ENCODE measurements at regions not wholly inside any gene's neighbourhood (a gene's known extent, or its start where the extent isn't known, plus 50 kb on each side); places are given as distances from the start of the nearest gene placed in this dataset.
"Not testable (repeated sequence)": the region's sequence is repeated elsewhere in the genome, so short reads cannot be mapped to it uniquely, and the experiment has no call there.

DNA sequence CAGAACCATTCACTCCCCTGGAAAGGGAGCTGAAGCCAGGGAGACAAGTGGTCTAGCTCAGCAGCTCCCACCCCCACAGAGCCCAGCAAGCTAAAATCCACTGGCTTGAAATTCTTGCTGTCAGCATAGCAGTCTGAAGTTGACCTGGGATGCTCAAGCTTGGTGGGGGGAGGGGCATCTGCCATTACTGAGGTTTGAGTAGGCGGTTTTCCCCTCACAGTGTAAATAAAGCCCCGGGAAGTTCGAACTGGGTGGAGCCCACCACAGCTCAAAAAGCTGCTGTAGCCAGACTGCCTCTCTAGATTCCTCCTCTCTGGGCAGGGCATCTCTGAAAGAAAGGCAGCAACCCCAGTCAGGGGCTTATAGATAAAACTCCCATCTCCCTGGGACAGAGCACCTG, 171.3 kb upstream of the E2F8 start:
- H3K9me3 ChIP-seq (ENCODE audit: control insufficient read depth, insufficient read depth, low read length); H3K27me3 ChIP-seq (ENCODE audit: control insufficient read depth, insufficient read depth, low read length); H3K36me3 ChIP-seq (ENCODE audit: control insufficient read depth, insufficient read depth, low read length); H3K4me1 ChIP-seq (ENCODE audit: control insufficient read depth, insufficient read depth, low read length); H3K4me3 ChIP-seq (ENCODE audit: low read length); H3K27ac ChIP-seq (ENCODE audit: low read length); DNase-seq (ENCODE audit: low read depth, low spot score): not testable (repeated sequence)
- no CpG with 5 or more reads among the region's 3 CpGs for WGBS (ENCODE audit: insufficient coverage, insufficient read length)

DNA sequence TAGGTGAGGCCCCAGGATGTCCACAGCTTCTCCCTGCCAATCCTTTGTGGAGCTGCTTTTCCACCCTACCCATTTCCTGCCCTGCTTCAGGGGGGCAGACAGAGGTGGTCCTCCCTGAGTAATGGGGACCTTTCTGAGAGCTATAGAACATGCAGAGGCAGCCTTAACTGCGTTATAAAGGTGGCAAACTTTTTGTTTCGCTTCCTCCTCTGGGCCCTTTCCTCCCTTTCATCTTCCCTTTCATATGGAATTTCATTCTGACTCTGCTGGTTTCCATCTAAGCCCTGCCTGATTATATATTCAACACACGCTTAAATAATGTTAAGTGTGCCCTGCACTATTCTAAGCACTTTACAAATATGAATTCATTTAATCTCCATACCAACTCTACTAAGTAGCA, 169.3 kb upstream of the E2F8 start:
- Histone ChIP-seq H3K27me3 (ENCODE audit: control insufficient read depth, insufficient read depth, low read length) (no peaks in the 10 kb centered on the region), H3K4me1 (ENCODE audit: control insufficient read depth, insufficient read depth, low read length) (0 out of 2 replicates have a peak, but pooled peaks cover 1% of the 10 kb centered on the region), H3K4me3 (ENCODE audit: low read length) (no peak overlapping the region), H3K9me3 (ENCODE audit: control insufficient read depth, insufficient read depth, low read length) (no peaks in the 10 kb centered on the region), H3K36me3 (ENCODE audit: control insufficient read depth, insufficient read depth, low read length) (no peaks in the 10 kb centered on the region), H3K27ac (ENCODE audit: low read length) (no peak overlapping the region)
- WGBS (ENCODE audit: insufficient coverage, insufficient read length) = no CpG with 5 or more reads among the region's 3 CpGs
- no peak for DNase-seq (ENCODE audit: low read depth, low spot score)

DNA sequence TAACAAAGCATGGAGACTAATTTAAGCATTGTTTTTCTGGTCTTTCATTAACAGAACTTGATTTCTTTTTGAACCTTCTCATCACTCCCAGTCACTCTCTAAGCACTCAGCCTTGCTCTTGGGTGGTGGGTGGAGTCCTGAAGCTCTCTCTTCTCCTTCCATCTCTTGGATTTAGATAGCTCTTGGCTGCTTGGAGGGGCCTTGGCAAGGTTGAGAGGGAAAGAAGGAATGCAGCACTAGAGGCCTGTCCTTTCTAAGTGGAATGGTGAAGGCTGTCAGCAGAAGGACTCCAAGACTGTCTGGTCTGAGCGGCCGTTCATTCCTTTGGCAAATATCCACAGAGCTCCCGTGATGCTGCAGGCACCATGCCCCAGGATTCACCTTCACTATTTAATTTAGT, 168.6 kb upstream of the E2F8 start:
- WGBS (ENCODE audit: insufficient coverage, insufficient read length) = no CpG with 5 or more reads among the region's 3 CpGs
- no peaks in the 10 kb centered on the region for H3K27me3 ChIP-seq (ENCODE audit: control insufficient read depth, insufficient read depth, low read length)
- no peak overlapping the region for H3K27ac ChIP-seq (ENCODE audit: low read length)
- H3K9me3 ChIP-seq (ENCODE audit: control insufficient read depth, insufficient read depth, low read length) = no peaks in the 10 kb centered on the region
- H3K36me3 ChIP-seq (ENCODE audit: control insufficient read depth, insufficient read depth, low read length) = no peaks in the 10 kb centered on the region
- H3K4me3 ChIP-seq (ENCODE audit: low read length) = no peak overlapping the region
- no peak for DNase-seq (ENCODE audit: low read depth, low spot score)
- H3K4me1 ChIP-seq (ENCODE audit: control insufficient read depth, insufficient read depth, low read length) = 0 out of 2 replicates have a peak, but pooled peaks cover 1% of the 10 kb centered on the region

DNA sequence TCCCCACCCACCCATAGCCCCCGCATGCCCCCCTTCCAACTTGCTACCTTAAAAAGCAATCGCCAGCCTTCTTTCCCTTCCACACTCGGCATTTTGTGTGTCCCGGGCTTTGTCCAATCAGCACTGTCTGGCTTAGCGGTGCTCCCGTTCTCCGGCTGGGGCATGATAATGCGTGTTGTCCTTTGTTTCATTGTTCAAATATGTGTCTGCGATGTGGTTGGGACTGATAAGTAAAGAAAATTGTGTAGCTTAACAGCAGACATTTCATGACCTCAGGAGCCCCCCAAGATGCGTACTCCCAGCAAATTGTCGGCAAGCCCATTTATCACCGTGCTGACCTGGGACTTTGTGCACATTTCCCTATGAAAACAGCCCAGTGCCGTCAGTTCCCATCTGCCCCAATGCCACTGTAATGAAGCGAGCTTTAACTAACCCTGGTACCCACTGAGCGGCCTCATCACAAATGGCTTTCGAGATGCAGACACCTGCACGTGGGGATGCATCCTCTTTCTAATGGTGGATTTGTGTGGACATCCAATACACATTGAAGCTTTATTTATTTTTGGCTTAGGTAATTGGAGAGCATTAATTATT, 167.0 kb upstream of the E2F8 start:
- WGBS (ENCODE audit: insufficient coverage, insufficient read length) = no CpG with 5 or more reads among the region's 17 CpGs
- Histone ChIP-seq H3K4me1 (ENCODE audit: control insufficient read depth, insufficient read depth, low read length) (0 out of 2 replicates have a peak, but pooled peaks cover 1% of the 10 kb centered on the region), H3K27me3 (ENCODE audit: control insufficient read depth, insufficient read depth, low read length) (no peaks in the 10 kb centered on the region), H3K9me3 (ENCODE audit: control insufficient read depth, insufficient read depth, low read length) (no peaks in the 10 kb centered on the region), H3K27ac (ENCODE audit: low read length) (no peak overlapping the region), H3K36me3 (ENCODE audit: control insufficient read depth, insufficient read depth, low read length) (no peaks in the 10 kb centered on the region), H3K4me3 (ENCODE audit: low read length) (no peak overlapping the region)
- DNase-seq (ENCODE audit: low read depth, low spot score) = no peak

DNA sequence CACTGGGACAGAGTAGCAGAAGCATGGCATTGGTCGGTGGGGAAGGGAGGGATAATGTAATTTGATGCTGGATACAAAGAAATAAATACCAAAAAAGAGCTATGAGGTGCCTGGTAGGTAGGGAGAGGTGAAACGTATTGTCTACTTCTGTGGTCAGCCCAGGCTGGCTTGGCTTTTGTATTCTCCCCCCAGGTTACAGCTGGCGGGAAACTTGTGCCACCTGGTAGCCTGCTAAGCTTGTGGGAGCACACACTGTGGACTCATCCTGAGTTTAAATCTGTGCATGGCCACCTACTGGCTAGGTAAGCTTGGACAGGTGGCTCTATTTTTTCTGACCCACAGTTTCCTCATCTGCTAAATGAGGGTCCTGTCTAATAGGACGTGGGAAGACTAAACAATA, 165.2 kb upstream of the E2F8 start:
- Histone ChIP-seq H3K27ac (ENCODE audit: low read length) (no peak overlapping the region), H3K4me3 (ENCODE audit: low read length) (no peak overlapping the region), H3K9me3 (ENCODE audit: control insufficient read depth, insufficient read depth, low read length) (no peaks in the 10 kb centered on the region), H3K4me1 (ENCODE audit: control insufficient read depth, insufficient read depth, low read length) (0 out of 2 replicates have a peak, but pooled peaks cover 1% of the 10 kb centered on the region), H3K27me3 (ENCODE audit: control insufficient read depth, insufficient read depth, low read length) (no peaks in the 10 kb centered on the region), H3K36me3 (ENCODE audit: control insufficient read depth, insufficient read depth, low read length) (no peaks in the 10 kb centered on the region)
- no peak for DNase-seq (ENCODE audit: low read depth, low spot score)
- WGBS (ENCODE audit: insufficient coverage, insufficient read length) = no CpG with 5 or more reads among the region's 4 CpGs

DNA sequence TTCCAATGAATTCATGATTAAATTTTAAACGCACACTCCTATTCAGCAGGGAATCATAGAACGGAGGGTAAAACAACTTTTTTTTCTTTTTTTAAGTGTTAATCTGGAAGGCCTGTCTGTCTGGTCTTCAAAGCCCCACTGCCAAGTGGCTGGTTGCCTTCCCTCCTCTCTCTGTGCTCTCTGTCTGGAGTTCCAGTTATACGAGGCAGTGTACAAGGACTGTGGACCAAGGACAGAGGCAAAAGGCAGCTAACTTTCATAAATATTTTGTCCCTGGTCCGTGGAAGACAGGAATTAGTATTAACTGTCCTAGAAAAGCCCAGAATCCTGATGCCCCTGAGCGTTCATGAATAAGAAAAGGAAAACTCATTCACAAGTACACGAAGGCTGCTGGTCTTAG, 164.0 kb upstream of the E2F8 start:
- H3K9me3 ChIP-seq (ENCODE audit: control insufficient read depth, insufficient read depth, low read length) = no peaks in the 10 kb centered on the region
- H3K27ac ChIP-seq (ENCODE audit: low read length) = no peak overlapping the region
- H3K4me1 ChIP-seq (ENCODE audit: control insufficient read depth, insufficient read depth, low read length) = no peaks in the 10 kb centered on the region

DNA sequence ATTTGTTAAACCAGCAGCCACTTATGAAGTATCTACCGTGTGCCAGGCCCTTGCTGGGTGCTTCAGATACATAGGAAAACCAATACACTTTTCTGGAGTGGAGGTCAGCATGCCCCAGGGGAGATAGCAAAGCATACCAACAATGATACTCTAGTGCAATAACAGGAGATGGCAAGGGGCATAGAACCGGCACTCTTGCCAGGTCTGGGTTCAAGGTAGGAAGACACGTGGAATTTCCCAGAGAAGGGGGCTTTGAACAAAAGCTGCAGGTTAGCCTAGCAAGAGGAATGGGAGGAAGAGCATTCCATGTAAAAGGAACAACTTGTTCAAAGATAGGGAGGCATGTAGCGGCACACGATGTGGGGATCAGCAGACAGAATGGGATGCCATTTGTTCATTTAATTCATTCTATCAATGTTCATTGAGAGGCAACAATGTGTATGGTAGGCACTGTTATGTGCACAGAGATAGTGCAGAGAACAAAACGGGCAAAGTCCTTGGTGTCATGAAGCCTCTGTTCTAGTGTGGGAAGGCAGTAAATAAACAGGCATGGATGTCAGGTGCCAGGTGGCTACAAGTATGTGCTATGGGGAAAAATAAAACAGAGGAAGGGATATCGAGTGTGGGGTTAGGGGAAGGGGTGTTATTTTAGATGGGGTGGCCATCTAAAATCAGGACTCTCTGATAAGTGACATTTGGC, 162.6 kb upstream of the E2F8 start:
- Histone ChIP-seq H3K4me3 (ENCODE audit: low read length) (no peak overlapping the region), H3K9me3 (ENCODE audit: control insufficient read depth, insufficient read depth, low read length) (no peaks in the 10 kb centered on the region), H3K4me1 (ENCODE audit: control insufficient read depth, insufficient read depth, low read length) (no peaks in the 10 kb centered on the region), H3K27me3 (ENCODE audit: control insufficient read depth, insufficient read depth, low read length) (no peaks in the 10 kb centered on the region), H3K27ac (ENCODE audit: low read length) (no peak overlapping the region), H3K36me3 (ENCODE audit: control insufficient read depth, insufficient read depth, low read length) (no peaks in the 10 kb centered on the region)
- no peak for DNase-seq (ENCODE audit: low read depth, low spot score)
- WGBS (ENCODE audit: insufficient coverage, insufficient read length) = 100% methylated on average over 1 of the region's 7 CpGs

More for the DNA sequence above, 164.0 kb upstream of the E2F8 start:
- no peaks in the 10 kb centered on the region for H3K36me3 ChIP-seq (ENCODE audit: control insufficient read depth, insufficient read depth, low read length)
- no peak overlapping the region for H3K4me3 ChIP-seq (ENCODE audit: low read length)
- no CpG with 5 or more reads among the region's 6 CpGs for WGBS (ENCODE audit: insufficient coverage, insufficient read length)
- no peak for DNase-seq (ENCODE audit: low read depth, low spot score)
- no peaks in the 10 kb centered on the region for H3K27me3 ChIP-seq (ENCODE audit: control insufficient read depth, insufficient read depth, low read length)

DNA sequence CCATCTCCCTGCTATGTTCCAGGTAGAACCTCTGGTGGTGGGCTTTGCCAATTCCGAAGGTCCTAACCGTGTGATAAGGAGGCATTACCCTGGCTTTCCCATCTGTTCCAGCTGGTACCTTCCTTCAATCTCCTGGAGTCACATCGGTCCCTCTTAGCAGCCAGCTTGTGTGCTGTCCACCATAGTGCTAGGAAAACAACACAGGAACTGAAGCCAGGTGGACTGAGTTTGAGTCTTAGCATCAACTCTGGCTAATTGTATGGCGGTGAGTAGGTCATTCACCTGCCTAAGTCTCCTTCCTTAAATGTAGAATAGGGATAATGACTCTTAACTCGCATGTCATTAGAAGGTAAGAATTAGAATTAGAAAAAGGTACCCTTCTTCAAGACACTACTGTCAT, 159.6 kb upstream of the E2F8 start:
- H3K4me1 ChIP-seq (ENCODE audit: control insufficient read depth, insufficient read depth, low read length) = peaks cover 2% of the 10 kb centered on the region

DNA sequence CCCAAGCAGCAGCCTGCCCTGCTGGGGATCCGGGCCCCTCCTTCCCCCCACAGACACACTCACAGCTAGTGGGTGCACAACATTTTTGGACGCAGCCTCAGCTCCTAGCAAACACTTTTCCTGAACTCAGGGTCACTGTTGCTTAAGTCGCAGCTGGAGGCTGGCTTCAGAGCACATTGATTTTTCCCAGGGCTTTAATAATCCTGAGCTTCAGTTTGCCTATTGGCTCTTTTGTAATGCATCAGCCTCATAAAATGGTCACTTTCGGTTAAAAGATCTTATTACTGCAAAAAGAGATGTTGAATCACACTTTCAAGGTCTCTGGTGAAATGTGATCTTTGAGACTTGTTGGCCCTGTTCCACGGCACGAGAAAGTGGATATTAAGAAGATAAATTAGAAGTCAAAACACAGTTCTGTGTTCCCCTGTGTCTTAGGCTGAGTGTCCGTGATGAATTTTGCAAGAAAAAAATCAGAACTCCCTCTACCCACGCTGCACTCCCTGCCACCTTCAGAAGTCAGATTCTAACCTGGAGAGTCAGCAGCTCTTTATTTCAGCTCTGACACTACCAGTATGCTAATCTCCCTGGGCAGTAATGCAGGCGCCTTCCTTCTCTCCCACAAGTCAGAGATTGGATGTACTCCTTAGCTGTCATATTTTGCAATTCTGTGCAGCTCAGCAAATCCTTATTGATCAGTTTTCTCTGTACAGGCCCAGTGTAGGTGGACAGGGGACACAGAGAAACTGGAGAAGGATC, 158.2 kb upstream of the E2F8 start:
- H3K4me3 ChIP-seq (ENCODE audit: low read length) = no peak overlapping the region
- no peak for DNase-seq (ENCODE audit: low read depth, low spot score)
- H3K27ac ChIP-seq (ENCODE audit: low read length) = no peak overlapping the region
- no peaks in the 10 kb centered on the region for H3K27me3 ChIP-seq (ENCODE audit: control insufficient read depth, insufficient read depth, low read length)
- no peaks in the 10 kb centered on the region for H3K36me3 ChIP-seq (ENCODE audit: control insufficient read depth, insufficient read depth, low read length)
- no CpG with 5 or more reads among the region's 9 CpGs for WGBS (ENCODE audit: insufficient coverage, insufficient read length)
- H3K4me1 ChIP-seq (ENCODE audit: control insufficient read depth, insufficient read depth, low read length) = peaks cover 4% of the 10 kb centered on the region
- H3K9me3 ChIP-seq (ENCODE audit: control insufficient read depth, insufficient read depth, low read length) = no peaks in the 10 kb centered on the region

More for the DNA sequence above, 159.6 kb upstream of the E2F8 start:
- H3K36me3 ChIP-seq (ENCODE audit: control insufficient read depth, insufficient read depth, low read length) = no peaks in the 10 kb centered on the region
- no peak for DNase-seq (ENCODE audit: low read depth, low spot score)
- no peaks in the 10 kb centered on the region for H3K9me3 ChIP-seq (ENCODE audit: control insufficient read depth, insufficient read depth, low read length)
- H3K27ac ChIP-seq (ENCODE audit: low read length) = no peak overlapping the region
- no peak overlapping the region for H3K4me3 ChIP-seq (ENCODE audit: low read length)
- H3K27me3 ChIP-seq (ENCODE audit: control insufficient read depth, insufficient read depth, low read length) = no peaks in the 10 kb centered on the region
- no CpG with 5 or more reads among the region's 5 CpGs for WGBS (ENCODE audit: insufficient coverage, insufficient read length)

DNA sequence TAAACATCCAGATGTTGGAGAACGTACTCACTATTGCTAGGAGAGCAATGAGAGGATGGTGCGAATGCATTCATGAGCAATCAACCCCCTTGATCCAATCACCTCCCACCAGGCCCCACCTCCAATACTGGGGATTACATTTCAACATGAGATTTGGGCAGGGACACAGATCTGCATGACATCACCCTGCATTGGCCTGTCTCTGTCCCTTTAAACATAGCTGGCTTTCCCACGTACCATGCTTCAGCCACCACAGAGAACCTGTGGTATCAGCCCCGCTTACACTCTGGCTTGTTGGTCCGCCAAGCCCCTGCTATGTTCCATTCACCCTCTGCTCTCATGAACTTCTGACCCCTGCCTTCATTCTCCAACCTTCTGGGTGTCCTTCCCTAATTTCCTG, 157.5 kb upstream of the E2F8 start:
- H3K27me3 ChIP-seq (ENCODE audit: control insufficient read depth, insufficient read depth, low read length) = no peaks in the 10 kb centered on the region
- no peak overlapping the region for H3K27ac ChIP-seq (ENCODE audit: low read length)
- no CpG with 5 or more reads among the region's 5 CpGs for WGBS (ENCODE audit: insufficient coverage, insufficient read length)
- DNase-seq (ENCODE audit: low read depth, low spot score) = no peak
- no peaks in the 10 kb centered on the region for H3K9me3 ChIP-seq (ENCODE audit: control insufficient read depth, insufficient read depth, low read length)
- peaks cover 4% of the 10 kb centered on the region for H3K4me1 ChIP-seq (ENCODE audit: control insufficient read depth, insufficient read depth, low read length)
- H3K4me3 ChIP-seq (ENCODE audit: low read length) = no peak overlapping the region
- no peaks in the 10 kb centered on the region for H3K36me3 ChIP-seq (ENCODE audit: control insufficient read depth, insufficient read depth, low read length)

All from iPS DF 6.9 (cell line).